PC-3 (cell line): ENCODE measurements at regions not wholly inside any gene's neighbourhood (a gene's known extent, or its start where the extent isn't known, plus 50 kb on each side); places are given as distances from the start of the nearest gene placed in this dataset.
A peak's percentile ranks its signal among the peaks of the same experiment; 100 is the strongest.

Experiments
- ATAC-seq: fragments of 200-7000 bp; cut with Tn5 transposase; 2 replicates; pipeline ENCODE4 v1.9.1; 2020; ENCODE audit warnings: mild to moderate bottlenecking, moderate library complexity
- BruUV-seq: library from RNA; stranded (reverse); fragments of 400-500 nt; replicated peaks from 2 replicates; lab custom pipeline; 2021; lab: Mats Ljungman, UMichigan
- CTCF ChIA-PET: fragments of 300-600 bp; sonication (Branson Sonifier 250); formaldehyde crosslinking; loops from one replicate; lab custom pipeline; 2022; ENCODE audit warnings: antibody characterized with exemption; lab: Charles Lee
- POLR2A ChIA-PET: fragments of 300-600 bp; sonication (Branson Sonifier 250); formaldehyde crosslinking; loops from one replicate; lab custom pipeline; 2022; ENCODE audit warnings: antibody characterized with exemption; ENCODE audit not compliant: unreplicated experiment; lab: Charles Lee
- DNase-seq: peaks from one replicate; pipeline ENCODE4 v3.0.0-alpha.2; 2015
- H2AFZ ChIP-seq: fragments of 300-600 bp; sonication (generic); 2 replicates; pipeline ENCODE4 v1.6.0; 2016; ENCODE audit warnings: antibody characterized with exemption, low read length
- H3F3A ChIP-seq: fragments of 300-600 bp; sonication (generic); one replicate; pipeline ENCODE4 v1.6.0; 2017; ENCODE audit warnings: antibody characterized with exemption, low read length, control low read depth, mild to moderate bottlenecking; ENCODE audit not compliant: unreplicated experiment
- H3K27ac ChIP-seq: fragments of 300-600 bp; sonication (generic); 2 replicates; pipeline ENCODE4 v1.5.1; 2016; ENCODE audit warnings: mild to moderate bottlenecking, low read length
- H3K27me3 ChIP-seq: fragments of 300-600 bp; sonication (generic); 2 replicates; pipeline ENCODE4 v1.6.1; 2016; ENCODE audit warnings: low read length, mixed read lengths
- H3K36me3 ChIP-seq: fragments of 300-600 bp; sonication (generic); 2 replicates; pipeline ENCODE4 v1.6.1; 2016; ENCODE audit warnings: low read depth, mixed run types, low read length, mixed read lengths
- H3K4me1 ChIP-seq: fragments of 300-600 bp; sonication (generic); 2 replicates; pipeline ENCODE4 v1.5.1; 2016; ENCODE audit warnings: low read length; ENCODE audit not compliant: insufficient read depth
- H3K4me2 ChIP-seq: fragments of 300-600 bp; sonication (generic); 2 replicates; pipeline ENCODE4 v1.6.0; 2016; ENCODE audit warnings: low read length
- H3K4me3 ChIP-seq: fragments of 300-600 bp; sonication (generic); 2 replicates; pipeline ENCODE4 v1.5.1; 2016; ENCODE audit warnings: mild to moderate bottlenecking, low read length, mixed read lengths
- H3K79me2 ChIP-seq: fragments of 300-600 bp; sonication (generic); 2 replicates; pipeline ENCODE4 v1.6.1; 2017; ENCODE audit warnings: low read length, mixed read lengths
- H3K9ac ChIP-seq: fragments of 300-600 bp; sonication (generic); 2 replicates; pipeline ENCODE4 v1.6.0; 2016; ENCODE audit warnings: mild to moderate bottlenecking, low read length
- H3K9me2 ChIP-seq: fragments of 300-600 bp; sonication (generic); replicated peaks from 2 replicates; pipeline ENCODE4 v1.6.1; 2016; ENCODE audit warnings: mixed run types, low read length, mixed read lengths
- H3K9me3 ChIP-seq: fragments of 300-600 bp; sonication (generic); 2 replicates; pipeline ENCODE4 v1.6.1; 2016; ENCODE audit warnings: low read length, mixed read lengths
- H4K20me1 ChIP-seq: fragments of 300-600 bp; sonication (generic); 2 replicates; pipeline ENCODE4 v1.6.1; 2016; ENCODE audit warnings: low read length, mixed read lengths
- CTCF ChIP-seq: fragments of 300-600 bp; sonication (generic); conservative IDR thresholded peaks from 2 replicates; pipeline ENCODE4 v1.5.1; 2017; ENCODE audit warnings: antibody characterized with exemption, low read depth, mild to moderate bottlenecking, low read length
- EZH2 ChIP-seq: fragments of 300-600 bp; sonication (generic); IDR thresholded peaks from one replicate; pipeline ENCODE4 v1.6.1; 2017; ENCODE audit warnings: antibody characterized with exemption, mild to moderate bottlenecking, low read length; ENCODE audit not compliant: unreplicated experiment
- EZH2phosphoT487 ChIP-seq: fragments of 300-600 bp; sonication (generic); IDR thresholded peaks from 2 replicates; pipeline ENCODE4 v1.6.1; 2018; ENCODE audit warnings: mild to moderate bottlenecking, antibody characterized with exemption, low read length, borderline replicate concordance
- intact Hi-C: fragments of 100-400 bp; cut with micrococcal nuclease; formaldehyde crosslinking; loops from 2 replicates; pipeline ENCODE4 v1.9.0; 2023

DNA sequence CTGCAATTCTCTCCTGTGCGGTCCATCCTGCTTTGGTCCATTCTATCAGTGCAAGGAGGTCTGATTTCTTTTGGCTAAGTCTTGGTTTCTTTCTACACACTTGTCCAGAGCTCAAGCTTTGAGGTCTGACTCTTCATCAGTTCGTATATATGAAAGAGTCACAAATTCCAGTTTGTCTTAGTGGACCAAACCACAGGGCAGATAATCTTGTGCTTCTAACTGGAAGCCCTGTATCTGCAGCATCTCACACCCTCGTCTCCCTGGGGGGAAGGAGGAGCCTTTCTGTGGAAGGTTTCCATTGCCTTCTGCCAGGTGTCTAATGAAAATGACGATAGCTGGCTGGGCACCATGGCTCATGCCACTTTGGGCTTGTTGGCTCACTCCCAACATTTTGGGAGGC is 148.5 kb downstream of the SPP2 start:
- Histone ChIP-seq H3K4me2 (no peak overlapping the region), H3K27me3 (no peaks in the 10 kb centered on the region), H3K4me1 (peaks cover 35% of the 10 kb centered on the region), H3K9me3 (no peaks in the 10 kb centered on the region), H3K79me2 (no peaks in the 10 kb centered on the region), H3K36me3 (no peaks in the 10 kb centered on the region), H3K9me2 (no peaks in the 10 kb centered on the region), H4K20me1 (no peaks in the 10 kb centered on the region), H3K27ac (no peak overlapping the region), H3K4me3 (no peak overlapping the region), H3F3A (no peaks in the 10 kb centered on the region), H3K9ac (no peak overlapping the region), H2AFZ (no peak overlapping the region)
- DNase-seq (no peak), ATAC-seq (no peak)
- ChIA-PET CTCF (no interaction called here), POLR2A (no interaction called here)
- BruUV-seq: no TSS peak
- TF ChIP-seq EZH2phosphoT487 (no peak), CTCF (no peak), EZH2 (no peak)
- intact Hi-C loops: no loop called here

DNA sequence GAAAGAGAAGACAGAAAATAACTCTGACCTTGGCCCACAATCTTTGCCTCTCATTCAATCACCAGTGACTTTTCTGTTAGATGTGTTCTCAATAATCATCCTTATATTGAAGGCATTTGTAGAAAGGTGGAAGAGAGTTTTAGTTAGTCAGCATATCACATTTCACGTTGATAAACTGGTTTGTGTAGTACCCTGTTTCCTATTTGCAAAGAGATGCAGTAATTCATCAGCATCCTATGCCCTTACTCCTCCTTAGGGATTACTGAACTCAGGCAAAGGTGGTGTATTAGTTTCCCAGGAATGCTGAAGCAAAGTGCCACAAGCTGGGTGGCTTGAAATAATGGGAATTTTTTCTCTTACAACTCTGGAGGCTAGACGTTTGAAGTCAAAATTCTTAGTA is 145.0 kb downstream of the SPP2 start:
- Histone ChIP-seq H3K9me2 (no peaks in the 10 kb centered on the region), H4K20me1 (no peaks in the 10 kb centered on the region), H3K9ac (no peak overlapping the region), H3K4me1 (peaks cover 19% of the 10 kb centered on the region), H3K36me3 (no peaks in the 10 kb centered on the region), H3K4me3 (no peak overlapping the region), H3K79me2 (no peaks in the 10 kb centered on the region), H2AFZ (no peak overlapping the region), H3K27me3 (no peaks in the 10 kb centered on the region), H3K27ac (0 out of 2 replicates have a peak overlapping the region, but pooled peaks have one; percentile 3), H3K9me3 (no peaks in the 10 kb centered on the region), H3K4me2 (peak overlapping the region; percentile 63), H3F3A (no peaks in the 10 kb centered on the region)
- ATAC-seq (peak; percentile 72; the same call in 1 of the 2 replicates), DNase-seq (peak; percentile 86)
- TF ChIP-seq CTCF (no peak), EZH2 (no peak), EZH2phosphoT487 (no peak)
- CTCF ChIA-PET: no interaction called here
- intact Hi-C loops: no loop called here
- POLR2A ChIA-PET: no interaction called here
- BruUV-seq: no TSS peak

DNA sequence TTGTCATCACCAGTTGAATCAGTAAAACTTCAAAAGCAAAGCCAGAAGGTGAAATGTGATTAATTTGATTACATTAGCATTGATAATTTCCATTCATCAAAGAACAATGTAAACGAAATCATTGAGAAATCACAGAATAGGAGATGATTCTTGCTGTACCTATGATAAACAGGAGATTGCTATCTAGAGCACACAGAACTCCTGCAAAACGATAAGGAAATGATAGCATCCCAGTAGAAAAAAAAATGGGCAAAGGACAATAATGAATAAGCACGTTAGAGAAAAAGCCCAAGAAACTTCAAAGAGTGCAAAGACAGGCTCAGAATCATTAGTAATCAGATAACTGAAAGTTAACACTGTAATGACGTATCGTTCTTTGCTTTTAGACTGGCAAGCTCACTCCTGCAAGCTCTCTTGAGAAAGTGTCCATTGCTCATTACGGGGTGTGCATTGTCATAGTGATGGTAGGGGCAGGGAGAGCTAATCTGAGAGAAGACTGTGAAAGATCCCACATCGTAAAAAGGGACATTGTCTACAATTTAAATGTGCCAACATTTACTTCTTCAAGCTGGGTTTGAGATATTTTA is 143.6 kb downstream of the SPP2 start:
- POLR2A ChIA-PET: no interaction called here

More for the DNA sequence above, 143.6 kb downstream of the SPP2 start:
- H3K4me3 ChIP-seq: no peak overlapping the region
- intact Hi-C loops: no loop called here
- no peaks in the 10 kb centered on the region for H4K20me1 ChIP-seq
- DNase-seq (no peak), ATAC-seq (no peak)
- no peaks in the 10 kb centered on the region for H3K36me3 ChIP-seq
- no peaks in the 10 kb centered on the region for H3K9me3 ChIP-seq
- no peak overlapping the region for H2AFZ ChIP-seq
- H3K4me2 ChIP-seq: no peak overlapping the region
- H3K79me2 ChIP-seq: no peaks in the 10 kb centered on the region
- TF ChIP-seq EZH2phosphoT487 (no peak), EZH2 (no peak)
- H3K27ac ChIP-seq: no peak overlapping the region
- H3K4me1 ChIP-seq: peaks cover 19% of the 10 kb centered on the region
- no peaks in the 10 kb centered on the region for H3K27me3 ChIP-seq
- BruUV-seq: no TSS peak
- H3K9ac ChIP-seq: no peak overlapping the region
- H3F3A ChIP-seq: no peaks in the 10 kb centered on the region
- H3K9me2 ChIP-seq: no peaks in the 10 kb centered on the region
- CTCF ChIA-PET: no interaction called here
